PC-9 (cell line): ENCODE measurements at regions not wholly inside any gene's neighbourhood (a gene's known extent, or its start where the extent isn't known, plus 50 kb on each side); places are given as distances from the start of the nearest gene placed in this dataset.

ENCODE experiments used
- CTCF ChIP-seq: fragments of 200-600 bp; sonication (generic); conservative IDR thresholded peaks from 2 replicates; pipeline ENCODE4 v1.6.1; 2017; ENCODE audit warnings: mixed run types, antibody characterized with exemption, mild to moderate bottlenecking, moderate library complexity
- EZH2 ChIP-seq: fragments of 200-600 bp; sonication (generic); IDR thresholded peaks from 2 replicates; pipeline ENCODE4 v1.8.0; 2017; ENCODE audit warnings: antibody characterized with exemption, low read depth

GRCh38 chr2:184468826-184469225, 129.5 kb upstream of the ZNF804A start:
- TF ChIP-seq CTCF (no peak), EZH2 (no peak)
